Activated CD4-positive, alpha-beta T cell treated with anti-CD3 and anti-CD28 coated beads, Interleukin-2, amount 50 U/mL, for 16 hours (primary cell): ENCODE measurements at regions not wholly inside any gene's neighbourhood (a gene's known extent, or its start where the extent isn't known, plus 50 kb on each side); places are given as distances from the start of the nearest gene placed in this dataset.

Experiments used
- DNase-seq: peaks from one replicate; pipeline ENCODE4 v3.0.0-alpha.2; 2020

GRCh38 chr1:82921759-82922158 lies 1077.2 kb downstream of the TTLL7 start:
- no peak for DNase-seq

GRCh38 chr1:82920418-82921248 lies 1078.3 kb downstream of the TTLL7 start:
- DNase-seq, result no peak

GRCh38 chr1:82919837-82920236 lies 1079.1 kb downstream of the TTLL7 start:
- no peak for DNase-seq

GRCh38 chr1:82907313-82907712 lies 1091.6 kb downstream of the TTLL7 start:
- no peak for DNase-seq

GRCh38 chr1:82903626-82904025 lies 1095.3 kb downstream of the TTLL7 start:
- no peak for DNase-seq

GRCh38 chr1:82901561-82901960 lies 1097.4 kb downstream of the TTLL7 start:
- DNase-seq, result no peak

- no peak for DNase-seq
Measured at GRCh38 chr1:82901118-82901517, 1097.8 kb downstream of the TTLL7 start.

- DNase-seq, result no peak
Measured at GRCh38 chr1:82899017-82899416, 1098.3 kb downstream of the ADGRL2 start.

- no peak for DNase-seq
Measured at GRCh38 chr1:82897549-82897948, 1096.8 kb downstream of the ADGRL2 start.

GRCh38 chr1:82896036-82896435 lies 1095.3 kb downstream of the ADGRL2 start:
- DNase-seq, result no peak

- no peak for DNase-seq
Measured at GRCh38 chr1:82894635-82895034, 1093.9 kb downstream of the ADGRL2 start.

GRCh38 chr1:82893712-82894470 lies 1093.2 kb downstream of the ADGRL2 start:
- no peak for DNase-seq

- DNase-seq, result no peak
Measured at GRCh38 chr1:82880506-82880905, 1079.8 kb downstream of the ADGRL2 start.

GRCh38 chr1:82879701-82880305 lies 1079.1 kb downstream of the ADGRL2 start:
- DNase-seq, result no peak

GRCh38 chr1:82875170-82875569 lies 1074.4 kb downstream of the ADGRL2 start:
- DNase-seq, result no peak

- DNase-seq, result no peak
Measured at GRCh38 chr1:82874041-82874440, 1073.3 kb downstream of the ADGRL2 start.

GRCh38 chr1:82870332-82870731 lies 1069.6 kb downstream of the ADGRL2 start:
- DNase-seq, result no peak

- DNase-seq, result no peak
Measured at GRCh38 chr1:82867781-82868180, 1067.0 kb downstream of the ADGRL2 start.

GRCh38 chr1:82861749-82862148 lies 1061.0 kb downstream of the ADGRL2 start:
- DNase-seq, result no peak

GRCh38 chr1:82858031-82858430 lies 1057.3 kb downstream of the ADGRL2 start:
- DNase-seq, result no peak

- DNase-seq, result no peak
Measured at GRCh38 chr1:82849460-82849859, 1048.7 kb downstream of the ADGRL2 start.

- DNase-seq, result no peak
Measured at GRCh38 chr1:82848043-82848442, 1047.3 kb downstream of the ADGRL2 start.

- DNase-seq, result no peak
Measured at GRCh38 chr1:82845866-82846265, 1045.1 kb downstream of the ADGRL2 start.
